ENCODE measurements at regions not wholly inside any gene's neighbourhood (a gene's known extent, or its start where the extent isn't known, plus 50 kb on each side); places are given as distances from the start of the nearest gene placed in this dataset.
"Not testable (repeated sequence)": the region's sequence is repeated elsewhere in the genome, so short reads cannot be mapped to it uniquely, and the experiment has no call there.

DNA sequence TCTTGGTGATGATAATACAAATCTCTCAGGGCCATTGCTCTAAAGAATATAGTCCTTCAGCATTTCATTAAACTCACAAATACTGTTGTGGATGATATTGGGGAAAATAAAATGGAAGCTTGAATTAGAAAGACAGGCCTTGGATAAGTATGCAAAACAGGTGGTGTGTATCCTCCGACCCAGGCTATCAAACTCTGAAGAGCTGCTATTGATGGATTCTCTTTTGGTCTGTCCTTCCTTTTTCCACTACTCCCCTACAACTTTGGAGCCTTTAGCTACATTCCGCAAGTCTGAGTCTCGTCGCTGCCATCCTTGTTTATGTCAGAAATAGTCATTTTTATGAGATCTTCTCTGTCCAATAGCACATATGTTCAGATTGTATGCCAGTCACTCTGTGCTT is 351.6 kb downstream of the KCNJ2 start:
- Mint-ChIP-seq H3K4me1 (ENCODE audit: insufficient read depth, unreplicated experiment) (peaks cover 7% of the 10 kb centered on the region), H3K27ac (ENCODE audit: low read depth, unreplicated experiment) (no peak overlapping the region), H3K9me3 (ENCODE audit: unreplicated experiment) (no peaks in the 10 kb centered on the region), H3K27me3 (ENCODE audit: insufficient read depth, unreplicated experiment) (no peaks in the 10 kb centered on the region), H3K4me3 (ENCODE audit: unreplicated experiment) (no peak overlapping the region), H3K36me3 (ENCODE audit: insufficient read depth, unreplicated experiment) (no peaks in the 10 kb centered on the region)
- intact Hi-C loops (cut with micrococcal nuclease): no loop called here
- no TSS peak for BruUV-seq (replicated peaks)
- ChIA-PET CTCF (interaction anchor here (0.6 to 1.2 kb wide), 2 partner anchors 11 to 16 kb away, joined by 4 to 5 read pairs; no protein-coding TSS in a partner anchor), POLR2A (interaction anchor here (0.5 to 1.1 kb wide), 3 partner anchors 10 to 67 kb away, joined by 3 to 5 read pairs (median 3); no protein-coding TSS in a partner anchor)
- no peak for TF ChIP-seq CTCF (IDR thresholded peaks at IDR 0.05; ENCODE audit: unreplicated experiment)
- no peak for DNase-seq (ENCODE audit: unreplicated experiment)

DNA sequence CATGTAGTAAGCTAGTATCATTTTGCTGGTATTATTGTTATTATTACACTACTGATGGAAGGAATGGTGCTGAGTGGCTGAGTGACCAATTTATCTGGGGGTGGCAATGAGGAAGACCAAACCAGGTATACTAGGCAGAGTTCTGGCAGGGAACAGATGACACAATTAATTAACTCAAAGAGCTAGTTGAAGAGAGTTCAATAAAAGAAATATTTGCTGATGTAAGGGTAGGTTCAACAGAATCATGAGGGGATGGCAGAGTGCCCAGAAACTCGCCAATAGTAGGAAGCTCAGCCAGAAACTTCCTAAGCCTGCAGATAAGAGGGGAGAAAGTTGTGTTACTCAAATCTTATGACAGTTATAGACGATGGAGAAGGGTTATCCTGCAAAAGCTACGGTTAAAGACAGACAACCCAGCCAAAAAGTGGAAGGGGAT is 352.5 kb downstream of the KCNJ2 start:
- Mint-ChIP-seq H3K36me3 (ENCODE audit: insufficient read depth, unreplicated experiment) (peaks cover 6% of the 10 kb centered on the region), H3K27ac (ENCODE audit: low read depth, unreplicated experiment) (no peak overlapping the region), H3K4me1 (ENCODE audit: insufficient read depth, unreplicated experiment) (peaks cover 7% of the 10 kb centered on the region), H3K4me3 (ENCODE audit: unreplicated experiment) (no peak overlapping the region), H3K27me3 (ENCODE audit: insufficient read depth, unreplicated experiment) (no peaks in the 10 kb centered on the region), H3K9me3 (ENCODE audit: unreplicated experiment) (no peaks in the 10 kb centered on the region)
- POLR2A ChIA-PET: interaction anchor here (0.6 to 1.1 kb wide), 6 partner anchors 11 to 1377 kb away, joined by 3 to 5 read pairs (median 4); no protein-coding TSS in a partner anchor
- no TSS peak for BruUV-seq (replicated peaks)
- TF ChIP-seq CTCF (IDR thresholded peaks at IDR 0.05; ENCODE audit: unreplicated experiment): no peak
- DNase-seq (ENCODE audit: unreplicated experiment): peak; percentile 11
- intact Hi-C loops (cut with micrococcal nuclease): no loop called here
- CTCF ChIA-PET: interaction anchor here (1.2 kb wide), 1 partner anchor 10 kb away, joined by 5 read pairs; no protein-coding TSS in a partner anchor

GRCh38 chr17:70523426-70523825 is 354.1 kb downstream of the KCNJ2 start:
- Mint-ChIP-seq H3K4me1 (ENCODE audit: insufficient read depth, unreplicated experiment) (peaks cover 7% of the 10 kb centered on the region), H3K36me3 (ENCODE audit: insufficient read depth, unreplicated experiment) (peaks cover 6% of the 10 kb centered on the region), H3K27ac (ENCODE audit: low read depth, unreplicated experiment) (no peak overlapping the region), H3K27me3 (ENCODE audit: insufficient read depth, unreplicated experiment) (no peaks in the 10 kb centered on the region), H3K9me3 (ENCODE audit: unreplicated experiment) (no peaks in the 10 kb centered on the region), H3K4me3 (ENCODE audit: unreplicated experiment) (no peak overlapping the region)
- BruUV-seq (replicated peaks): no TSS peak
- TF ChIP-seq CTCF (IDR thresholded peaks at IDR 0.05; ENCODE audit: unreplicated experiment): no peak
- CTCF ChIA-PET: no interaction called here
- POLR2A ChIA-PET: no interaction called here
- no peak for DNase-seq (ENCODE audit: unreplicated experiment)
- intact Hi-C loops (cut with micrococcal nuclease): no loop called here

GRCh38 chr17:70525035-70525434 is 355.7 kb downstream of the KCNJ2 start:
- H3K36me3 Mint-ChIP-seq (ENCODE audit: insufficient read depth, unreplicated experiment); H3K27me3 Mint-ChIP-seq (ENCODE audit: insufficient read depth, unreplicated experiment); H3K9me3 Mint-ChIP-seq (ENCODE audit: unreplicated experiment); H3K4me3 Mint-ChIP-seq (ENCODE audit: unreplicated experiment); intact Hi-C loops (cut with micrococcal nuclease); DNase-seq (ENCODE audit: unreplicated experiment); BruUV-seq (replicated peaks); H3K27ac Mint-ChIP-seq (ENCODE audit: low read depth, unreplicated experiment); H3K4me1 Mint-ChIP-seq (ENCODE audit: insufficient read depth, unreplicated experiment): not testable (repeated sequence)
- ChIA-PET POLR2A (interaction anchor here (0.6 kb wide), 1 partner anchor 16 kb away, joined by 3 read pairs; no protein-coding TSS in a partner anchor), CTCF (interaction anchor here (0.6 kb wide), 1 partner anchor 27 kb away, joined by 4 read pairs; no protein-coding TSS in a partner anchor)

DNA sequence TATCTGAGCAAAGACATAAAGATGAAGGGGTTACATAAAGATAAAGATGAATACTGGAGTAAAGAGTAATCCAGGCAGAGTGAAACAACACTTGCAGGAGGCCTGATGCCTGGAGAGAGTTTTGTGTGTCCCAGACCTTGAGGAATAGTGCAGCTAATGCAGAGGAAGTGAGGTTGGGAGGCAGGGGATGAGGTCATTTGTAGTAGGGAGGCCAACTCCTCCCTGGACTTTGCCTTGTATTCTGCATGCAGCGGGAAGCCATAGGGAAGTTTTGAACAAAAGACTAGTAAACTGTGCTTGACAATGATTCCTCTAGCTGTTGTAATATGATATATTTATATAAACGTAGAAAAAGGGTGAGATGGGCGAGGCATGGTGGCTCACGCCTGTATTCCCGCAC is 356.6 kb downstream of the KCNJ2 start:
- peaks cover 7% of the 10 kb centered on the region for H3K4me1 Mint-ChIP-seq (ENCODE audit: insufficient read depth, unreplicated experiment)
- H3K9me3 Mint-ChIP-seq (ENCODE audit: unreplicated experiment): no peaks in the 10 kb centered on the region
- ChIA-PET CTCF (no interaction called here), POLR2A (no interaction called here)
- no peak for DNase-seq (ENCODE audit: unreplicated experiment)
- no TSS peak for BruUV-seq (replicated peaks)
- peaks cover 6% of the 10 kb centered on the region for H3K36me3 Mint-ChIP-seq (ENCODE audit: insufficient read depth, unreplicated experiment)
- TF ChIP-seq CTCF (IDR thresholded peaks at IDR 0.05; ENCODE audit: unreplicated experiment): no peak
- no peaks in the 10 kb centered on the region for H3K27me3 Mint-ChIP-seq (ENCODE audit: insufficient read depth, unreplicated experiment)
- intact Hi-C loops (cut with micrococcal nuclease): no loop called here
- no peak overlapping the region for H3K4me3 Mint-ChIP-seq (ENCODE audit: unreplicated experiment)
- no peak overlapping the region for H3K27ac Mint-ChIP-seq (ENCODE audit: low read depth, unreplicated experiment)

Measured in MCF 10A (cell line).